Neural cell (in vitro differentiated cells): ENCODE measurements at regions not wholly inside any gene's neighbourhood (a gene's known extent, or its start where the extent isn't known, plus 50 kb on each side); places are given as distances from the start of the nearest gene placed in this dataset.

Experiments
- H2AFZ ChIP-seq: fragments of 200-600, 300-800 bp; sonication (generic), shearing (Covaris generic); 2 replicates; pipeline ENCODE4 v1.6.0; 2014; ENCODE audit warnings: low read depth, mild to moderate bottlenecking, antibody characterized with exemption, low read length, moderate library complexity
- H3F3A ChIP-seq: fragments of 200-600 bp; shearing (Covaris generic); 2 replicates; pipeline ENCODE4 v1.6.1; 2016; ENCODE audit warnings: mild to moderate bottlenecking, moderate library complexity, mixed read lengths, antibody characterized with exemption, low read length; ENCODE audit not compliant: insufficient read depth, poor library complexity, severe bottlenecking
- H3K27ac ChIP-seq: fragments of 200-600, 300-800 bp; sonication (generic), shearing (Covaris generic); 2 replicates; pipeline ENCODE4 v1.5.1; 2014; ENCODE audit warnings: mild to moderate bottlenecking, low read length, moderate library complexity
- H3K27me3 ChIP-seq: fragments of 300-800, 200-600 bp; sonication (generic), shearing (Covaris generic); 2 replicates; pipeline ENCODE4 v1.6.0; 2014; ENCODE audit warnings: mild to moderate bottlenecking, low read depth, low read length, moderate library complexity; ENCODE audit not compliant: insufficient read depth
- H3K36me3 ChIP-seq: fragments of 300-800, 200-600 bp; sonication (generic), shearing (Covaris generic); 2 replicates; pipeline ENCODE4 v1.5.1; 2014; ENCODE audit warnings: mild to moderate bottlenecking, antibody characterized with exemption, low read length, moderate library complexity; ENCODE audit not compliant: insufficient read depth
- H3K4me2 ChIP-seq: fragments of 300-800, 200-600 bp; sonication (generic), shearing (Covaris generic); 2 replicates; pipeline ENCODE4 v1.6.0; 2014; ENCODE audit warnings: mild to moderate bottlenecking, low read length
- H3K4me3 ChIP-seq: fragments of 300-800, 200-600 bp; sonication (generic), shearing (Covaris generic); 2 replicates; pipeline ENCODE4 v1.5.1; 2014; ENCODE audit warnings: mild to moderate bottlenecking, low read length, moderate library complexity
- H3K79me2 ChIP-seq: fragments of 200-600 bp; shearing (Covaris generic); replicated peaks from 2 replicates; pipeline ENCODE4 v1.6.0; 2014; ENCODE audit warnings: mild to moderate bottlenecking, low read length, moderate library complexity; ENCODE audit not compliant: insufficient read depth
- H3K9ac ChIP-seq: fragments of 300-800, 200-600 bp; sonication (generic), shearing (Covaris generic); 2 replicates; pipeline ENCODE4 v1.6.1; 2016; ENCODE audit warnings: mild to moderate bottlenecking, low read length, mixed read lengths
- H3K9me2 ChIP-seq: fragments of 200-600 bp; shearing (Covaris generic); 2 replicates; pipeline ENCODE4 v1.6.1; 2016; ENCODE audit warnings: mild to moderate bottlenecking, low read length, mixed read lengths; ENCODE audit not compliant: insufficient read depth
- H3K9me3 ChIP-seq: fragments of 200-600, 300-800 bp; sonication (generic), shearing (Covaris generic); 2 replicates; pipeline ENCODE4 v1.6.1; 2016; ENCODE audit warnings: mild to moderate bottlenecking, mixed run types, low read length, moderate library complexity, mixed read lengths
- H4K20me1 ChIP-seq: fragments of 200-600 bp; shearing (Covaris generic); 2 replicates; pipeline ENCODE4 v1.6.1; 2016; ENCODE audit warnings: mild to moderate bottlenecking, mixed run types; ENCODE audit not compliant: insufficient read depth
- CTCF ChIP-seq: fragments of 450-650 bp; IDR thresholded peaks from 2 replicates; pipeline ENCODE4 v1.5.1; 2014; ENCODE audit warnings: antibody characterized with exemption, mild to moderate bottlenecking, moderate library complexity; ENCODE audit not compliant: poor library complexity, severe bottlenecking
- EP300 ChIP-seq: fragments of 450-650 bp; conservative IDR thresholded peaks from 2 replicates; pipeline ENCODE4 v1.6.1; 2014; ENCODE audit warnings: antibody characterized with exemption, mild to moderate bottlenecking, moderate library complexity; ENCODE audit not compliant: poor library complexity, severe bottlenecking
- EZH2 ChIP-seq: fragments of 200-600, 300-800 bp; shearing (Covaris generic), sonication (generic); IDR thresholded peaks from 2 replicates; pipeline ENCODE4 v1.6.1; 2014; ENCODE audit warnings: antibody characterized with exemption, low read length, borderline replicate concordance, mild to moderate bottlenecking; ENCODE audit not compliant: insufficient read depth, poor library complexity, severe bottlenecking
- MXI1 ChIP-seq: fragments of 450-650 bp; conservative IDR thresholded peaks from 2 replicates; pipeline ENCODE4 v1.6.1; 2014; ENCODE audit warnings: antibody characterized with exemption, mild to moderate bottlenecking; ENCODE audit not compliant: poor library complexity, severe bottlenecking
- POLR2AphosphoS5 ChIP-seq: IDR thresholded peaks from 2 replicates; pipeline ENCODE4 v1.6.1; 2012
- RAD21 ChIP-seq: fragments of 450-650 bp; conservative IDR thresholded peaks from 2 replicates; pipeline ENCODE4 v1.6.1; 2014; ENCODE audit warnings: antibody characterized with exemption, mild to moderate bottlenecking, moderate library complexity
- REST ChIP-seq: IDR thresholded peaks from 2 replicates; pipeline ENCODE4 v1.6.1; 2012; ENCODE audit warnings: borderline replicate concordance
- SMC3 ChIP-seq: fragments of 450-650 bp; conservative IDR thresholded peaks from 2 replicates; pipeline ENCODE4 v1.6.1; 2014; ENCODE audit warnings: antibody characterized with exemption, mild to moderate bottlenecking, moderate library complexity; ENCODE audit not compliant: poor library complexity
- TAF1 ChIP-seq: IDR thresholded peaks from 2 replicates; pipeline ENCODE4 v1.6.1; 2012; ENCODE audit warnings: low read depth

GRCh38 chr1:239600588-239600987, 214.2 kb downstream of the CHRM3 start:
- Histone ChIP-seq H3K9ac (no peak overlapping the region), H2AFZ (no peak overlapping the region), H3K27ac (no peak overlapping the region), H3K36me3 (no peaks in the 10 kb centered on the region), H3K9me2 (no peaks in the 10 kb centered on the region), H3K4me2 (no peak overlapping the region), H4K20me1 (no peaks in the 10 kb centered on the region), H3K4me3 (no peak overlapping the region), H3K79me2 (no peaks in the 10 kb centered on the region), H3K27me3 (no peaks in the 10 kb centered on the region), H3K9me3 (no peaks in the 10 kb centered on the region), H3F3A (no peaks in the 10 kb centered on the region)
- TF ChIP-seq EZH2: no peak
- no peak for TF ChIP-seq MXI1
- no peak for TF ChIP-seq CTCF
- no peak for TF ChIP-seq EP300
- no peak for TF ChIP-seq RAD21

- no peak overlapping the region for H3K4me2 ChIP-seq
- no peaks in the 10 kb centered on the region for H3K36me3 ChIP-seq
- TF ChIP-seq POLR2AphosphoS5 (no peak), RAD21 (no peak), SMC3 (no peak), EP300 (no peak), CTCF (no peak)
- no peaks in the 10 kb centered on the region for H3K9me3 ChIP-seq
- no peaks in the 10 kb centered on the region for H3F3A ChIP-seq
- no peak overlapping the region for H3K27ac ChIP-seq
- no peaks in the 10 kb centered on the region for H3K79me2 ChIP-seq
- H3K27me3 ChIP-seq: no peaks in the 10 kb centered on the region
- no peaks in the 10 kb centered on the region for H4K20me1 ChIP-seq
- H2AFZ ChIP-seq: no peak overlapping the region
- H3K9me2 ChIP-seq: no peaks in the 10 kb centered on the region
- no peak overlapping the region for H3K4me3 ChIP-seq
- H3K9ac ChIP-seq: no peak overlapping the region
Measured at GRCh38 chr1:239601108-239601507, 214.7 kb downstream of the CHRM3 start.

DNA sequence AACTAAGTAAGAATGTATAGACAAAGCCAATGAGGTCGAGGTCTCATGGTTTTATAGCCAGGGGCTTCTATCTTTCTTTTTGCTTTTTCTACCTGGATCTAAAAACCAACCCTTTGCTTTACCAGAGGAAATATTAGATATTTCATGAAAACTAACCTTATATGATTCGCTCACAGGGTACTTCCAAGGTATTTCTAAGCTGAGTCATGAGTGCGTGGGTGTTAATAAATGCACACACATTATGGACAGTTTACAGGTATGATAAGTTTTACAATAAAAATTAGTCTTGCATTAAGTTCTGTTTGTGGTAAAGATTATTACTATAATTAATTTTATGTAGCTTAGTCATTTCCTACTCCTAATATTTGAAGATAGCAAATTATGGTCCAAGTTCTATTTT, 217.2 kb downstream of the CHRM3 start:
- TF ChIP-seq POLR2AphosphoS5 (no peak), EP300 (no peak), SMC3 (no peak), RAD21 (no peak), TAF1 (no peak), MXI1 (no peak), CTCF (no peak), REST (no peak)
- H4K20me1 ChIP-seq: no peaks in the 10 kb centered on the region
- H3K4me2 ChIP-seq: no peak overlapping the region
- no peaks in the 10 kb centered on the region for H3K36me3 ChIP-seq
- H3K79me2 ChIP-seq: no peaks in the 10 kb centered on the region
- no peaks in the 10 kb centered on the region for H3K27me3 ChIP-seq
- no peaks in the 10 kb centered on the region for H3F3A ChIP-seq
- no peak overlapping the region for H3K27ac ChIP-seq
- H3K9me3 ChIP-seq: no peaks in the 10 kb centered on the region
- H3K9me2 ChIP-seq: no peaks in the 10 kb centered on the region
- no peak overlapping the region for H2AFZ ChIP-seq
- no peak overlapping the region for H3K9ac ChIP-seq
- no peak overlapping the region for H3K4me3 ChIP-seq
